CD4-positive, CD25-positive, alpha-beta regulatory T cell (primary cell): ENCODE measurements at regions not wholly inside any gene's neighbourhood (a gene's known extent, or its start where the extent isn't known, plus 50 kb on each side); places are given as distances from the start of the nearest gene placed in this dataset.
A peak's percentile ranks its signal among the peaks of the same experiment; 100 is the strongest.
"Not testable (repeated sequence)": the region's sequence is repeated elsewhere in the genome, so short reads cannot be mapped to it uniquely, and the experiment has no call there.

Experiments
- ATAC-seq, 2 donors: fragments of 150-1000 bp; cut with Tn5 transposase; one replicate each; pipeline ENCODE4 v1.10.0; 2021; ENCODE audit warnings: low read depth in 2 of 2, moderate number of reproducible peaks in 2 of 2, moderate library complexity in 1 of 2
- DNase-seq, 3 donors: peaks; one replicate each; pipeline versions ENCODE4 v3.0.0 to v3.0.0-alpha.2; 2012 to 2022; ENCODE audit warnings: mixed read lengths in 1 of 3
- H3K27ac ChIP-seq: one replicate; pipeline ENCODE4 v1.7.0; 2013; ENCODE audit warnings: mild to moderate bottlenecking, low read length; ENCODE audit not compliant: insufficient read depth, poor library complexity, severe bottlenecking
- H3K27me3 ChIP-seq: one replicate; pipeline ENCODE4 v1.7.0; 2013; ENCODE audit warnings: low read length; ENCODE audit not compliant: control insufficient read depth, insufficient read depth
- H3K36me3 ChIP-seq: one replicate; pipeline ENCODE4 v1.7.0; 2013; ENCODE audit warnings: mild to moderate bottlenecking, low read length, moderate library complexity; ENCODE audit not compliant: control insufficient read depth, insufficient read depth
- H3K4me1 ChIP-seq: 2 replicates; pipeline ENCODE4 v1.7.0; 2013; ENCODE audit warnings: mild to moderate bottlenecking, low read length; ENCODE audit not compliant: insufficient read depth, control insufficient read depth, poor library complexity, severe bottlenecking
- H3K4me3 ChIP-seq: one replicate; pipeline ENCODE4 v1.7.0; 2013; ENCODE audit warnings: low read depth, mild to moderate bottlenecking, low read length, moderate library complexity
- H3K9me3 ChIP-seq, 2 experiments: 1 replicate in 1 of 2; 2 replicates in 1 of 2; pipeline ENCODE4 v1.7.0; 2013; ENCODE audit warnings: low read length in 2 of 2, mild to moderate bottlenecking in 1 of 2, moderate library complexity in 1 of 2; ENCODE audit not compliant: control insufficient read depth in 2 of 2
- H3K27ac Mint-ChIP-seq, 3 donors: one replicate each; pipeline ENCODE4 v1.8.0; 2020 to 2022; ENCODE audit warnings: mild to moderate bottlenecking in 3 of 3, mixed read lengths in 3 of 3, moderate library complexity in 2 of 3
- H3K27me3 Mint-ChIP-seq: one replicate; pipeline ENCODE4 v1.8.0; 2022; ENCODE audit warnings: mild to moderate bottlenecking, mixed read lengths
- H3K36me3 Mint-ChIP-seq: one replicate; pipeline ENCODE4 v1.8.0; 2020; ENCODE audit warnings: mixed read lengths
- H3K4me1 Mint-ChIP-seq, 4 donors: one replicate each; pipeline ENCODE4 v1.8.0; 2020 to 2022; ENCODE audit warnings: mixed read lengths in 4 of 4, mild to moderate bottlenecking in 1 of 4
- H3K4me3 Mint-ChIP-seq, 4 donors: one replicate each; pipeline ENCODE4 v1.8.0; 2020 to 2022; ENCODE audit warnings: mild to moderate bottlenecking in 4 of 4, mixed read lengths in 4 of 4, moderate library complexity in 3 of 4
- H3K9me3 Mint-ChIP-seq, 7 donors: one replicate each; pipeline ENCODE4 v1.8.0; 2020 to 2022; ENCODE audit warnings: mixed read lengths in 7 of 7, mild to moderate bottlenecking in 3 of 7, moderate library complexity in 2 of 7

DNA sequence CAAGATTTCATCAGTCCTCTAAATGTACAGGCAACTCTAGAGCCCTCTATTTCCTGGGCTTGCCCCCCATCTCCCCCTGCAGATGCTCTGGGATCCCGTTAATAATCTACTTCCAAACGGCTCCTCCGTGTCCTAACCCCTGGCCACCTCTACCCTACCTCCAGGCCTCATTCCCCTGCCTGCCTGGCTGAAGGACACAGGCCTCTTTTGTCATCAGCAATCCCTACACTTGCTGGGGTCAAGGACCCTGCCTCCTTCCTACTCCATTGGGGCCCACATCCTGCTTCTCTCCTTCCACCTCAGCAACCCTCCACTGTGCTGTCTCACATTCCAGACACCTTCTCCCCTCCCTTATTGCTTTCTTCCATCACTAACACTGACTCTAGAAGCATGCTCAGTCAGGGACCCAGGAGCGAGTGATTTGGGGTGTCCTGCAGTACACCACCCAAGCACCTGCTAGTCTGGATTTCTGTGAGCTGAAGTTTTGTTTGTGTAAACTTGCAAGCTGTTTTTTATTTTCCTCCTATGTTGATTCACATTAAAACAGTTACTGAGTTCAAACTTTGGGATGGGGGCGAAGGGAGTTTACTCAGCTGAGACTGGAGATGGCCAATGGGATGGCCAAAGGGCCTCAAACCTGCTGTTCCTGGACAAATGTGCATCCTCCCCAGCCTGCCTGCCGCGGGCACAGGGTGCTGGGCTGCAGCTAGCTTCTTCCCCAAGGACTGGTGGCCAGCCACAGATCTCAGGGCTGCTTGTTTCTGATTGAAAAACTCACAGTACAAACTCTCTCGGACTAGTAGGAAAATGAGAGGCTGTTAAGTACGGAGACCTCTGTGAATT lies 314.7 kb downstream of the FOXO1 start:
- H3K9me3 ChIP-seq: no peaks in the 10 kb centered on the region
- no peaks in the 10 kb centered on the region for H3K36me3 Mint-ChIP-seq
- H3K27me3 ChIP-seq: no peaks in the 10 kb centered on the region
- no peaks in the 10 kb centered on the region for H3K36me3 ChIP-seq
- H3K27me3 Mint-ChIP-seq: no peaks in the 10 kb centered on the region
- H3K27ac ChIP-seq: no peak overlapping the region
- no peak overlapping the region for H3K4me3 Mint-ChIP-seq
- H3K9me3 Mint-ChIP-seq: peaks cover 0 to 3% (median 0%) of the 10 kb centered on the region in 7 donors
- H3K27ac Mint-ChIP-seq: peak overlapping the region in 1 of 3 donors; percentile 65
- no peak for DNase-seq
- peaks cover 4 to 13% (median 6%) of the 10 kb centered on the region in 4 donors for H3K4me1 Mint-ChIP-seq
- no peak for ATAC-seq
- H3K4me1 ChIP-seq: no peaks in the 10 kb centered on the region
- no peak overlapping the region for H3K4me3 ChIP-seq

DNA sequence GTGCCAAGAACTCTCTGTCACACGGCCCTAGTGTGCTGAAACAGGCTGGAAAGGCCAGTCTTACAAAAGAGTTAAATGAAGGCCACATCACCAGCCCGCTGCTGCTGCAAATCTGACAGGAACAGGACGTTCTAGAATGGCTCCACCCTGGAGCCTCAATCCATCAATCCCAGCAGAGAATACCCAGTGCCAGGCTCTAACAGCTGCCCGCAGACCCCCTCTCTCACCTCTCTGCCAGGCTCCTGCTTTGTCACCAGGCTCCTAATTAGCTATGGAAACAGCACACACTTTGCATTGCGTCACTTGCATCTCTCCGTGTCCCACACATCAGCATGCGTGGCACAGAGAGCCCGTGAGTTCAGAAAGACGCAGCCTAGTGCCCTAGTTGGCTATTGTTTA lies 314.1 kb downstream of the FOXO1 start:
- H3K36me3 Mint-ChIP-seq: no peaks in the 10 kb centered on the region
- Histone ChIP-seq H3K4me1 (no peaks in the 10 kb centered on the region), H3K27ac (no peak overlapping the region), H3K4me3 (no peak overlapping the region), H3K9me3 (no peaks in the 10 kb centered on the region), H3K36me3 (no peaks in the 10 kb centered on the region), H3K27me3 (no peaks in the 10 kb centered on the region)
- H3K9me3 Mint-ChIP-seq: peaks cover 0 to 3% (median 0%) of the 10 kb centered on the region in 7 donors
- H3K27me3 Mint-ChIP-seq: no peaks in the 10 kb centered on the region
- no peak overlapping the region for H3K4me3 Mint-ChIP-seq
- DNase-seq (no peak), ATAC-seq (no peak)
- peaks cover 4 to 11% (median 6%) of the 10 kb centered on the region in 4 donors for H3K4me1 Mint-ChIP-seq
- no peak overlapping the region for H3K27ac Mint-ChIP-seq

DNA sequence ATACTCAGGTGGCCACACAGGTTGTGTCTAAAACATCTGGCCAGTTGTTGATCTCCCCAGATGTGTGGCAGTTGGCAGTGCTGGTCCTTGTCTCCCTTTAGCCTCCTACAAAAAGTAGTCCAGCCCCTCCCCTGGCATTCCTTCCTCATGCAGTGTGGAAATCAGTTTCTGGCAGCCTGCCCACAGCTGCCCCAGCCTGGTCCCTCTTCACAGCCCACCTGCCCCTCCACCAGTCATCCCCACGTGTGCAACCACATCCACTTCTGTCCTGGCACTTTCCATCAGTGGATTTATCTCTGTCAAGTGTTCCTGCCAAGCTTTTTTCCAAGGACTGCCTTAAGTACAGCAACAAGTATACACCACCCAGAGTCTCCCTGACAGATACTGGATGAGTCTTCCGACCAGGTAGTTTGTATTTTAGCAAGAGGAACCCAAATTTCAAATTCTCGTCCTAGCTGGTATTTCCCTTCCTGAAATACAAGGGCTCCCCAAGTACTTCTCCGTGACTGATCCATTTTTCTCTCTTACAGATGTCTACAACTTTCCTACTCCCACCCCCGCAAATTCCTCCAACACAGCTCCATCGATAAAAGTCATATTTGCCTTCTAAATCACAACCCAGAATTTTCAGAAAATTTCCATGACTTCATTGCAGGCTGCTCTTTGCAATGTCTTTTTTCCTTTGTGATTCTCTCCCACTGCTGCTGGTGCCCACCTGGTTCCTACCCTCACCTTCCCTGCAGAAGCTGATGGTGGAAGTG lies 313.5 kb downstream of the FOXO1 start:
- peak overlapping the region in 1 of 3 donors; percentile 62 for H3K27ac Mint-ChIP-seq
- Histone ChIP-seq H3K27me3 (no peaks in the 10 kb centered on the region), H3K9me3 (no peaks in the 10 kb centered on the region), H3K4me3 (no peak overlapping the region), H3K27ac (no peak overlapping the region), H3K4me1 (no peaks in the 10 kb centered on the region), H3K36me3 (no peaks in the 10 kb centered on the region)
- no peaks in the 10 kb centered on the region for H3K36me3 Mint-ChIP-seq
- H3K4me1 Mint-ChIP-seq: peaks cover 4 to 11% (median 6%) of the 10 kb centered on the region in 4 donors
- peaks cover 0 to 3% (median 0%) of the 10 kb centered on the region in 7 donors for H3K9me3 Mint-ChIP-seq
- DNase-seq (no peak), ATAC-seq (no peak)
- no peak overlapping the region for H3K4me3 Mint-ChIP-seq
- no peaks in the 10 kb centered on the region for H3K27me3 Mint-ChIP-seq

DNA sequence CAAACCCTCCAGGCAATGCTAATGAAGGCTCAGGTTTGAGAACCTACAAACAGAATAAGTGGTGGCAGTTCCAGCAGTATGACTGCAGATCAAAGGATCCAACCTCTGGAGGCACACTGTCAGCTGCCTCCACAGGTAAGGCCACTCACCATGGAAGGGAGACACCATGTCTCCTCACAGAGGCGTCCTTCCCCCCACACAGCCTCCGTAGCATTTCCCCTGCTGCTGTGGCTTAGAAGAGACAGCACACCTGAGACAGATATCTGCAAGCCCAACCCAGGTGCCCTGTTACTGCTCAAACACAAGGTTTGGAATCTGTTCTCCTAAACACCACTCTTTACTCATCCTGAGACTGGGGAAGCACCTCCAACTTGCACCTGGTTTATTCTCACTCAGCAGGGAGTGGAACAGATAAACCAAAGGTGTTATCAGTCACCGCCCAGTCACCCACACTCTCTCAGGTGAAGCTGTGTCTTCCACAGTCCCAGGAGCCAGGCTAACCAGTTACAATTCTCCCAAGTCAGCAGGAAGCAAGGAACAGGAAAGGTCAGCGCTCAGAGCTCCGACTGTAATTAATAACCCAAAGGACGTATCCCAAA lies 311.2 kb downstream of the FOXO1 start:
- DNase-seq (no peak), ATAC-seq (no peak)
- H3K36me3 Mint-ChIP-seq: no peaks in the 10 kb centered on the region
- Histone ChIP-seq H3K27me3 (no peaks in the 10 kb centered on the region), H3K27ac (no peak overlapping the region), H3K9me3 (no peaks in the 10 kb centered on the region), H3K4me3 (no peak overlapping the region), H3K36me3 (no peaks in the 10 kb centered on the region), H3K4me1 (no peaks in the 10 kb centered on the region)
- H3K27ac Mint-ChIP-seq: peak overlapping the region in 1 of 3 donors; percentile 42
- no peak overlapping the region for H3K4me3 Mint-ChIP-seq
- H3K4me1 Mint-ChIP-seq: peaks cover 4 to 11% (median 5%) of the 10 kb centered on the region in 4 donors
- H3K9me3 Mint-ChIP-seq: peaks cover 0 to 3% (median 0%) of the 10 kb centered on the region in 7 donors
- no peaks in the 10 kb centered on the region for H3K27me3 Mint-ChIP-seq

DNA sequence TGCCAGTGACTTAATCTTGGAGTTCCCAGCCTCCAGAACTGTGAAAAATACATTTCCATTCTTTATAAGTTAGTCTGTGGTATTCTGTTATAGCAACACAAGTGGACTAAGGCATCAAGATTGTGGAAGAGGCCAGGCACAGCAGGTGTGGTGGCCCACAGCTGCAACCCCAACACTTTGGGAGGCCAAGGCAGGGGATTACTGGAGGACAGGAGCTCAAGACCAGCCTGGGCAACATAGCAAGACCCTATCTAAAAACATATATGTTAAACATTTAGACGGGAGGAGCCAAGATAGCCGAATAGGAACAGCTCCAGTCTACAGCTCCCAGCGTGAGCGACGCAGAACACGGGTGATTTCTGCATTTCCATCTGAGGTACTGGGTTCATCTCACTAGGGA lies 310.4 kb downstream of the FOXO1 start:
- DNase-seq (no peak), ATAC-seq (no peak)
- no peak overlapping the region for H3K4me3 Mint-ChIP-seq
- H3K27ac Mint-ChIP-seq: peak overlapping the region in 1 of 3 donors; percentile 26
- H3K27me3 Mint-ChIP-seq: no peaks in the 10 kb centered on the region
- no peaks in the 10 kb centered on the region for H3K9me3 ChIP-seq
- H3K36me3 Mint-ChIP-seq: no peaks in the 10 kb centered on the region
- H3K9me3 Mint-ChIP-seq: peaks cover 0 to 3% (median 0%) of the 10 kb centered on the region in 7 donors
- peaks cover 4 to 11% (median 5%) of the 10 kb centered on the region in 4 donors for H3K4me1 Mint-ChIP-seq
- no peaks in the 10 kb centered on the region for H3K4me1 ChIP-seq
- no peaks in the 10 kb centered on the region for H3K27me3 ChIP-seq
- H3K27ac ChIP-seq: no peak overlapping the region
- H3K4me3 ChIP-seq: no peak overlapping the region
- H3K36me3 ChIP-seq: no peaks in the 10 kb centered on the region

DNA sequence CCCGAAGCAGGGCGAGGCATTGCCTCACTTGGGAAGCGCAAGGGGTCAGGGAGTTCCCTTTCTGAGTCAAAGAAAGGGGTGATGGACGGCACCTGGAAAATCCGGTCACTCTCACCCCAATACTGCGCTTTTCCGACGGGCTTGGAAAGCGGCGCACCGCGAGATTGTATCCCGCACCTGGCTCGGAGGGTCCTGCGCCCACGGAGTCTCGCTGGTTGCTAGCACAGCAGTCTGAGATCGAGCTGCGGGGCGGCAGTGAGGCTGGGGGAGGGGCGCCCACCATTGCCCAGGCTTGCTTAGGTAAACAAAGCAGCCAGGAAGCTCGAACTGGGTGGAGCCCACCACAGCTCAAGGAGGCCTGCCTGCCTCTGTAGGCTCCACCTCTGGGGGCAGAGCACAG lies 310.0 kb downstream of the FOXO1 start:
- H3K36me3 ChIP-seq, H3K9me3 ChIP-seq, H3K9me3 Mint-ChIP-seq, DNase-seq, H3K4me1 ChIP-seq, H3K4me3 ChIP-seq, H3K27me3 ChIP-seq, ATAC-seq, H3K36me3 Mint-ChIP-seq, H3K4me3 Mint-ChIP-seq, H3K27ac ChIP-seq, H3K27me3 Mint-ChIP-seq: not testable (repeated sequence)
- Mint-ChIP-seq H3K27ac (peak overlapping the region in 1 of 3 donors; percentile 26), H3K4me1 (peaks cover 3 to 11% (median 4%) of the 10 kb centered on the region in 4 donors)

DNA sequence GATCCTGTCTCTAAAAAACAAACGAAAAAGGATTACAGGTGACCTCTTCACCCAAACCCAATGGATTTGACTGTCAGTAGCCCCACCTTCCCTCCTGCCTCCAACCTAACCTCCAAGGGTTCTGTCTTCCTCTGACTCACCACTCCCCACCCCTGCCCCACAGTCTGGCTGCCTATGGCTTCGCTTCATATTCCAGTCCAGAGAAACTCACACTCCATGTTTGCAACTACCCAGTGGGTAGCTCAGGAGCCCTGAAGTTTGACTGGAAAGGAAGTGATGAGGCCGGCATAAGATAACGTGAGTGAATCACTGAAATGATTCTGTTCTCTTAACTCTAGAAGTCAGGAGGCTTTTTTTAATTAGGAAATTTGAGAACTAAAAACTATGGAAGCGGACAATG lies 303.9 kb downstream of the FOXO1 start:
- H3K9me3 ChIP-seq: no peaks in the 10 kb centered on the region
- no peaks in the 10 kb centered on the region for H3K27me3 ChIP-seq
- DNase-seq: no peak
- no peaks in the 10 kb centered on the region for H3K27me3 Mint-ChIP-seq
- H3K9me3 Mint-ChIP-seq: peaks cover 0 to 2% (median 0%) of the 10 kb centered on the region in 7 donors
- H3K27ac Mint-ChIP-seq: no peak overlapping the region
- H3K4me3 ChIP-seq: no peak overlapping the region
- no peaks in the 10 kb centered on the region for H3K36me3 Mint-ChIP-seq
- H3K36me3 ChIP-seq: no peaks in the 10 kb centered on the region
- no peak overlapping the region for H3K27ac ChIP-seq
- ATAC-seq: no peak
- no peak overlapping the region for H3K4me3 Mint-ChIP-seq
- H3K4me1 ChIP-seq: no peaks in the 10 kb centered on the region
- peaks cover 0 to 14% (median 7%) of the 10 kb centered on the region in 4 donors for H3K4me1 Mint-ChIP-seq
